ENCODE measurements at regions not wholly inside any gene's neighbourhood (a gene's known extent, or its start where the extent isn't known, plus 50 kb on each side); places are given as distances from the start of the nearest gene placed in this dataset.

DNA sequence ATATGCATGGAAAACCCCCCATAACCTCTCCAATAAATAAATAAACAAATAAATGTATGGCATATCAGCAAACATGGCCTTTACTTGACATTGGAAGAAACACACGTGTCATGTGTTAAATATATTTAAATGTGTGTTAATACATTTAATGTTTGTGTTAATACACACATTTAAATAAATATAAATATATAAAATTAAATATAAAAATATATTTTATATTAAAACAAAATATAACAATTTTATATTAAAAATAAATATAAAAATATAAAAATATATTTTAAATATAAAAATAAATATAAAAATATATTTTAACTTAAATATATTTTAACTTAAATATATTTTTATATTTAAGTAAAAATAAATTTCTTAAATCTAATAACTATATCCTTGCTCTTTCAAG lies 187.6 kb upstream of the CXXC4 start:
- no peak for DNase-seq

DNA sequence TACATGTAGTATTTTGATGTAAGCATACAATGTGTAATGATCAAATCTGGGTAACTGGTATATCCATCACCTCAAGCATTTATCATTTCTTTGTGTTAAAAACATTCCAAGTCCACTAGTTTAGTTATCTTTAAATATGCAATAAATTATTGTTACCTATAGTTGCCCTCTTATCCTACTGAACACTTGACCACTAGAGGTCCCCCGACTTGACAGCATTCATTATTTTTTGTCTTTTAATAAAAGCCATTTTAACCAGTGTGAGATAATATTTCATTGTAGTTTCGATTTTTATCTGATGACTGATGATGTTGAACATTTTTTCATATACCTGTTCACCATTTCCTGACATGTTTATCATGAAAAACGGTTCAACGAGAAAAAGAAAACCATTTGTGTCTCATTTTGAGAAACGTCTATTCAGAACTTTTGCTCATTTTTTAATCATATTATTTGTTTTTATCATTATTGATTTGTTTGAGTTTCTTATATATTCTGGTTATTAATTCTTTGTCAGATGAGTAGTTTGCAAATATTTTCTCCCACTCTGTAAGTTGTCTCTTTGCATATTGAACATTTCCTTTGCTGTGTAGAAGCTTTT lies 199.0 kb upstream of the CXXC4 start:
- no peak for DNase-seq

DNA sequence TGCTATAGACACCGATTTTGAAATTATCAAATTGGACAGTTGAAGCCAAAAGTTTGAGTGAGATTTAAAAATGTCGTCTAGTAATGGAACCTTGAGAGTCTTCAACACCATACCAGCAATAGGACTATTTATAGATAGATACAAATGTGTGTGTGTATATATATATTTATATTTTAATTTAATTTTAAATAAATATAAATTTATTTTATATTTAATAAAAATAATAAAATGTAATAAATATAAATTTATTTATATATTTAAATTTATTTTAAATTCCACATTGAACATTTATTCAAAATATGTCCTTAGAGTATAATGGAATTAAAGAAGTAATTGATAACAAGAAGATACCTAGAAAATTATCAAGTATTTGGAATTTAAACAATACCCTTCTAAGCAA lies 221.9 kb upstream of the CXXC4 start:
- no peak for DNase-seq

DNA sequence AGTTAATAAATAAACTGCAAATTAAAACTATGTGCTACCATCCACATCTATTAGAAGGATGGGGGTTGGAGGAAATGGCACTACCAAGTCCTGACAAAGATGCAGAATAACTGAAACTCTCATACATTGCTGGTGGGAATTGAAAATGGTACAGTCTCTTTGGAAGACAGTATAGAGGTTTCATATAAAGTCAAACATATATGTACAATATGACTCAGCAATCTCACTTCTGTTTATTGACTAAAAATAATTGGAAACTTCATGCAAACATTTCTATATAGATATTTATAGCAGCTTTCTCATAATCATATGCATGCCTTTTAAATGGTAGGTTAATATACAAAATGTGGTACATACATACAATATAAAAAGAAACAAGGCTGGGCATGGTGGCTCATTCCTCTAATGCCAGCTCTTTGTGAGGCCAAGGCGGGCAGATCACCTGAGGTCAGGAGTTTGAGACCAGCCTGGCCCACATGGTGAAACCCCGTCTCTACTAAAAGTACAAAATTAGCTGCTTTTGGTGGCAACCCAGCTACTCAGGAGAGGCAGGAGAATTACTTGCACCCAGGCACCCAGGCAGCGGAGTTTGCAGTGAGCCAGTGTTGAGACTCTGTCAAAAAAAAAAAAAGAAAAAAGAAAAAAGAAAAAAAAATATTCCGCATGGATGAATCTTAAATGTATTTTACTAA lies 225.0 kb upstream of the CXXC4 start:
- no peak for DNase-seq

DNA sequence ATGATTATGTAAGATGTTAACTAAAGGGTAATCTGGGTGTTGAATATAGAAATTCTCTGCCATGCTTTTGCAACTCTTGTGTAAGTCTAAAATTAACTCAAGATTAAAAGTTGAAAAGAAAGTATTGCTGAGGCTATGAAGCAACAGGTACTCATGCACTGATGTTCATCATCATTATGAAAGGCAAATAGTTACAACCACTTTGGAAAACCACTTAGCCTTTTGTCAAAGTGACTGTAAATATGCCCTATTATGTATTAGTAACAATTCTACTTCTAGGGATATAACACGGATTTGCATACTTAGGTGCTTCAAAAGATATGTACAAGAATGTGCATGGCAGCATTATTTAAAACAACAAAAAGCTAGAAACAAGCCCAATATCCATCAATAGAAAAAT lies 227.8 kb upstream of the CXXC4 start:
- no peak for DNase-seq

DNA sequence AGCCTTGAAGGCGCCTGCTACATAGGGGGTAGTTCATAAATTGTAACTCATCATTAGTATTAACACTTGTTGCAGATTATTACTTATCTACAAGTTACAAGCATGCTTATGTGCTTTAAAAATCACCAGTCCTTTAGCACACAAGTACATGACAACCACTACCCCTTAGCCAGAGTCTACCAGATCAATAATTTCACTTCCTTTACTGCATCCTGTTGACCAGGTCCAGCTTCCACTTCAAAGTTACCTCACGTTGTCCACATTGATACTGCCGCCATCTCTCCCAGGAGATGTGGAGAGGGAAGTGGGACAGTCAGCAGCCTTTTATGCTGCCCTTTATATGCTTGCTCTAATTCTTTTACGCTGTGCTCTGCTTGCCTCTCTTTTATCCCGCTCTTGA lies 231.3 kb upstream of the CXXC4 start:
- no peak for DNase-seq

DNA sequence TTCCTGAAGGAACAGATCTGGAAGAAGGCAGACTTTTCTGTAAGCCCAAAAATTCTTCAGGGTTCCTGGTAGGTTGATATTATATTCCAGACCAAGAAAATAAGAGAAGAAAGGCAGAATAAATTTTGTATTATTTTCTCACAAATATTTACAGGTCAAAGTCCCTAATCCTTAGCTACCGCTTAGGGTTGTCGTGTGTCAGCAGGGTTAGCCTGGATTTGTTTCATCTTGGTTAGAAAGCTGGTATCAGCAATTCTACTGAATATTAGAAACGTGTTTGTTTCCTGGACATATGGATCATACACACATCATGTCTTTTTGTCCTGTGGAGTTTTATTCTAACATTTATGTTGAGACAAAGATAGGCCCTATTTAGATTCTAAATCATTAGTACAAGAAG lies 232.9 kb upstream of the CXXC4 start:
- DNase-seq, result no peak

DNA sequence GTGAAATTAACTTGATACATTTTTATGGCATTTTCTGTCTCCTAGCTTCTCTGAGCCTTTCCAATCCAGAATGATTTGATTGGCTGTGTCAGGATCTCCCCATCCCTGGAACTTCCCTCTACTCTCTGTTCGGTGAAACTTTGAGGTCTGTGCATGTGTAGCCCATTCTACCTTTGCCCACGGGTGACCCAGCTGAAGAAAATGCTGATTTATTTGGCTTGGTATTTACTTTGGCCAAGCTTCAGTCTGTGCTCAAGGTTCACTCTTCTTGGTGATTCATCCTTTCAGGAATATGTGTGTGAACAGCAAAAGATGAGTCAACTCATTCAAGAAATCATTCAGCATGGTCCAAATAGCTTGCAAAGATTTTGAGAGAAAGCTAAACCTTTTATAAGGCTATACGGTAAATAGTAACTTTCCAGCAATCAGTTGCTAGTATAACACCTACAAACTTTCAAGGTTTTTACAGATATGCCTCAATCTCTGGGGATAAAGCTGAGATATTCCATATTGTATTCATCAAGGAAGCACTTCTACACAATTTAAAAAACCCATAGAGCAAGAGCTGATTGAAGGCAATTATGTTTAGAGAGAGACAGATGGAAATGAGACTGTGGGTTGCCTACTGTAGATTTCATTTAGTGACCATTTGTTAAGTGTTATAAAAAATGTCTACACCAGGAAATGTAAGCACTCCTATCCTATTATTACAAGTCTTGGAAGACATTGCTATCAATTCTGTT lies 233.9 kb upstream of the CXXC4 start:
- peak; percentile 63 for DNase-seq

DNA sequence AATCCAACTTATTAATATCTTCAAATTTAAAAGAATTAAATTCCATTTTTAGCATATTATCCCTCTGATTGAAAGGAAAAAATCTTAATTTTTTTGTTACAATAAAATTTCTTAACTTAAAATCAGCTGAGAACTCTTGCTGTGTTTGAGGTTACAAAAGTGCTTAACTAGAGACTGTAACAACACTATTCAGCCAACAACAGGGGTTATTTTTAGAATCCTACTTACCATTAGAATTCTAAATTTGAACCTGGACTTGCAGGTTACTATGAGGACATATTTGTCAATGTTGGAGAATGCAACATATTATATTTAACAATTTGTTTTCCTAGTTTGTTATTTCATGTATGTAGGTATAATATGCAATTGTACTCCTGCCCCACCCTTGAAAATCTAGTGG lies 238.1 kb upstream of the CXXC4 start:
- DNase-seq, result no peak

DNA sequence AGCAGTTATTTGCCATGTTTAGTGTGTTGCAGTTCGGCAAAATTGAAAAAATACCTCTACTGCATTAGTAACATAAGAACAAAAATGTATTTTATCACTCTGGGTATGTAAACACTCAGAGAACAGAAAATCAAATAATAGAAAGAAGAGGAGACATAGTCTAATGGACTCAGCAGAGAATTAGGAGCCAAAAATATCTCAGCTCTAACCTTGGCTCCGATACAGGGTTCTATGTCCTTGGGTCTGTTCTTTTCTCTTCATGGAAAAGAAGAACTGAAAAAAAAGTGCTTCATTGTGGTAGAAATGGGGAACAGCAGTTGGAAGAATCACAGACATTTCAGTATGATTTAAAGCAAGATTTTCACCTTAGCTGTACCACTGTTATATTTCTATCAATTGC lies 240.5 kb upstream of the CXXC4 start:
- no peak for DNase-seq

DNA sequence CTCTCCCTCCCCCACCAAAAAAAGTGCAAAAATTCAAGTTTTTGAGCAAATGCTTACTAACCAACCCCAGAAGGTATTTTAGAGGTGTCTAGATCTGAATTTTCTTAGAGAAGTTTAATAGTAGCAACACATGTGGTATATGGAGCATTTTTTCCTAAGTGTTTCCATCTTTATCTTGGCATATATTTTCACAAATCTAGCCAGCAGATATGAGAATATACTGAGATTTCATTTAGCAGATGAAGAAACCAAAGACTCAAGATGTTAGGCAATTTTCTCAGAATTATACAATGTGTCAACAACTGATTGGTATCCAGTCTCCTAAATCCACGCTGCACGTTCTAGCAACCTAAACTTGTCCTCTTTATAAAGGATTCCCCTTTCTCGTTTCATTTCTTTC lies 245.5 kb upstream of the CXXC4 start:
- DNase-seq, result no peak

DNA sequence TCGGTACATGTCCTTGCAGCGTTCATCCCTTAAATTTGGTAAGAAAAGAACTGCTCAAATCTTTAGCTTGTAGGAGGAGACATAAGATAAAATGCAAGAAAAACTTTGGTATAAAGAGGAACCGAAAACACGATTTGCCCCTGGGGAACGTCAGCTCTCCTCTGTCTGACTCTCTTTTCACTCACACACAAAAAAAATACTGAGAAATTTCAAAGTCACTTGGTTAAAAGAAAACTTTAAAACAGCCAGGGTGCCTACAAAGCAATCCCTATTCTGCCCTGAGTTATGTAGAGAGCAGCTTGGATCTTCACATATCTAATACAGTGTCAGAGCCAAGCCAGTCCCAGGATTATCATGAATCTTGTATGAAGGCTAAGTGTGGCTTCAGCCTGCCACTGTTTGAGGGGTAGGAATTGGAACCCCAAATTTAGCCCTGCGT lies 248.5 kb upstream of the CXXC4 start:
- DNase-seq, result no peak

DNA sequence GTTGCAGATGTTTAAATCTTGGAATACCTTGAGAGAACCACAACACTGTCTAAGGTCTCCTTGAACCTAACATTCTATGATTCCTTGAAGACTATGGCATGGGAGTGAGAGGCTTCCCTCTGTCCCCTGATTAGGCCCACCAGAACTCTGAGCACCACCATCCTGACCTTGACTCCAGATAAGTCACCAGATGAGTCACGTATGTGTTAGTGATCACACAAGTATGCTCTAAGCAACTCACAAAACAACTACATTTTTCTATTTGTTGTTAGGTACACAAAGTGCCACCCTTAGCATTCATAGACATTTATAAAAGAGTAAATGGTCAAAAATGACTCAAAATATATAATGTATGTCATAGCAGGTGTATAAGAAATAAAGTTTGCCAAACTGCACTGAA lies 252.9 kb upstream of the CXXC4 start:
- no peak for DNase-seq

DNA sequence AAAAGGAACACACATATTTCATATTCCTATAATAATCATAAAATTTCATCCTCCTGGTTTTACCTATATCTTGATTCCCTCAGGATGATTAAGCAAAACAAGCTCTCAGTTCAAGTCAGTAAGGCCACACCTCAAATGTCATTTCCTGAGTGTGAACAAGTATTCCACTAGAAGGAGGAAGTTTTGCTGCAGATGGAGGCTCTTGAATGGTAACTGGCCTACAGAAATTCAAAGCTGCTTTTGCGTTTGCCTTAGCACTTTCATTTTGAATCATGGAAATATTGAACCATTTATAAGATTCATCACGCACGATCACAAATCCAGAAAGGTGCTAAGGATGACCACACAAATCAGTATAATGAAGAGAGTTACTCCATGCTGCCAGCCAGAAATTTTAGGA lies 254.4 kb upstream of the CXXC4 start:
- DNase-seq, result no peak

DNA sequence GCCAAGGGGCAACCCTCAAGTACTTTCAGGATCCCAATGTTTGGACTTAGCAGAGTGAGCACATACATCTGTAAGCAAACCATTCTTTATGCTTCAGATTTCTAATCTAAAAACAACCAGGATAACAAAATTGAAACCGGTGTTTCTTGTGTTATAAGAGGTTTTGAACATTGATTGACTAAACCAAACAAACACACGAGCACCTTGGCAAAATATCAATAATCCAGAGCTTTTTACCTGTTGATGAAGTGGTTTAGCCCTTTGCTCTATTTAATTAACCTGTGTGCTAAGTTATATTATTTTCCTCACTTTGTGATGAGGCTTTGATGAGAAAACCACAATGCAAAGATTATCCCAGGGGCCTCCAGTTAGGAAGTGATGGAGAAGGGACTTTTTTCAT lies 255.3 kb upstream of the CXXC4 start:
- DNase-seq, result no peak

DNA sequence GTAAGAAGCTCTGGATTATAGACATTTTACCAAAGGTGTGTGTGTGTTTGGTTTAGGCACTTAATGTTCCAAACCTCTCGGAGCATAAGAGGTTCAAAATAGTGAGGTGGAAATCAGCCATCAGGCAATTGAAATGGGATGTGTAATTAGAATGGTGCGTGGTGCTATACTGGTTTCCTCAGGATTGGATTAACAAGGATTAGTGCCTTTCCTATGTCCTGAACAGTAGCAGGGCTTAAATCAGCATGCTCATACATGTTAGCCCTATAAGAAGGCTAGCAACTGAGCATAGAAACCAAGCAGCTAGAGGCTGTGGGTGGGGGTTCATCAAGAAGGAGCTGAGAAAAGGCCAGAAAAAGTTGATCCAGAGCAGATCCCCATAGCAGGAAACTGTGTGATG lies 256.8 kb upstream of the CXXC4 start:
- DNase-seq, result no peak

DNA sequence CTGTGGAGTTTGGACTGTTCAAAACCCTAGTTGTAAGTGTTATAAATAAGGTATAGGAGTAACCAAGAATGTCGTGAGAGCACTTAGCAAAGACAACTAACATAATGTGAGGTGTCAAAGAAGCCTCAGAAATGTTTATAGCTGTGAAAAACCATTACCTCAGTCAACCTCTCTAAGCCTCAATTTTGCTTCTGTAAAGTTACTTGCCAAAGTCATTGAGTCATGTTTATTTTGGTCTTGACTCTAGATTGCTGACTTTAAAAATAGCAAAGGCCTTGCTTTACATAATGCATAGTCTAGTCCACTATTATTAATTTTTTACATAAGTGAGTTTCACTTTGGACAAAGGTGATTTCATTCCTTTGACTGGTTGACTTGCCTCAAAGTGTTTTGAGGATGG lies 257.6 kb upstream of the CXXC4 start:
- no peak for DNase-seq

DNA sequence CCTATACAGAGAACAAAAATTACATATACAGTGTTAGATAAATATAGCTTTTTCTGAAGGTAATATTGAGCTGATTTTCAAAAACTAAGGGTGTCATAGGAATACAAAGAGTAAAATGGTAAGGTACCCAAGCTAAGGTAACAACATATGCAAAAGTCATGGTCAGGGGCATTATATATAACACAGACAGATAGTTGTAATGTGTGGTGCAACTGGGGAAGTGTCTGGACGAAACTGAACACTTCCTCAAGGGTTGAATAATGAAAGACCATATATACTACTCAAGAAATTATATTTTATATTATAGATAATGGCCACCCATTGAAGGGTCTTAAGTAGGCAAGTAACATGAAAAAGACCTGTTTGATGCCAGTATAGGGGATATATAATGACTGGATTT lies 262.1 kb upstream of the CXXC4 start:
- DNase-seq, result no peak

DNA sequence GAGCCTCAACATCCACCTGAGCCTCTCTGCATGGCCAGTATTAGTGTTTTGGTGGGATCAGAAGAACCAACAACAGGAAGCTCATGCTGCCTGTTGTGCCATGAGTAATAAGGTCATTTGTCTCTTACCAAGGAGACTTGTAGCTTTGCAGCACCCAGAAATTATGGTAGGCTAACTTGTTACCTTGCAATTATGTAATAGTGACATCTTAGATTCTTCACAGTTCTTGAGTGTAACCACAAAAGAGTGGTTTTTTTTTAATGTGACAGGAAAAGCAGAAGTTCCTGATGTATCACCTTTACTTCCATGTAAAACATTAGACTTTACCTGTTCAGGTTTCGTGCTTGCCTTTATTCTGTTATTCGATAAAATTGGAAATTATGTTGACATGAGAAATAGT lies 263.9 kb upstream of the CXXC4 start:
- no peak for DNase-seq

DNA sequence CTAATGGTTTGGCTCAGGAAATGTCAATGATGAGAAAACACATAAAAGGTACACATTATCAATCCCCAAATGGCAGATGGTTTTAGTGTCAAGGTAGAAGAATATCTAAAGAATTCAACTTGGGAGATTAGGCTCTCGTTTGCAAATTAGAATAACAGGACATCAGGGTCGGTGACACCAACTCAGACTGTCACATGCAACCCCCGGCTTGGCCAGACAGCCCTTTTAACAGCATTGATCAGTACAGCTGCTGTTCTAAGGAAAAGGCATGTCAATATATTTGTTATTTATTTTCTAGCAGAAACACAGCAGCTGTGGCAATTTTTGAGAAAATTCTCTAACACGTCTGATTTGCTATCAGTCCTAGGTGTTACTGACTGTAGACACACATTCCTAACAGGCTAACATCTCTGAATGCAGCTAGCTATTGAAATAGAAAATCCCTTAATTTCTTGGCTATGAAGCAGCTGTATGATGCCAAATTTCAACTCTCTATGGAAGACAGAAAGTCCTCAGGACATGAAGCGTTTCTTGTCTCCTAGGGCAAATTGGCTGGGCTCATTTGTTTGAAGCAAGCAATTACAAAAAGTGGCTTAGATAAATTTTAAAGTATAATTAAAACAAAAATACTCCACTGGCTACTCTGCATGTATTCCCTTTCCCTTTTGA lies 269.0 kb upstream of the CXXC4 start:
- no peak for DNase-seq

DNA sequence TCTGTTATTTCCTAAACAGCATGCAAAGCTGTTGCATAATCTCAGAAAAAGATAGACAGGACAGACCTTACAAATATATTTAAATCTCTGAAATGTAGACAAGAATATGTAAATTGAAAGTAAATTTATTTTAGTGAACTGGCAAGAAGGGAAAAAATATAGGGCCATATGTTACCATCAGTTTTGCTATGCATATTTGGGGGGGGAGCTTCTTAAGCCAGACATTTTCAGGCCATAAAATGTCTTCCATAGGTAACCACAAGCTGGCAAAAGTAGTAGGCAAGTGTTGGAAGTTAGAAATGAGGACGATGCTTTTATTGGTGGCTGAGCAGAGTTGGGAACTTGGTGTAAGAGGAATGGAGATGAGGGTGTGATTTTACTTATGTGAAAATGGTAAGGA lies 272.0 kb upstream of the CXXC4 start:
- DNase-seq, result no peak

DNA sequence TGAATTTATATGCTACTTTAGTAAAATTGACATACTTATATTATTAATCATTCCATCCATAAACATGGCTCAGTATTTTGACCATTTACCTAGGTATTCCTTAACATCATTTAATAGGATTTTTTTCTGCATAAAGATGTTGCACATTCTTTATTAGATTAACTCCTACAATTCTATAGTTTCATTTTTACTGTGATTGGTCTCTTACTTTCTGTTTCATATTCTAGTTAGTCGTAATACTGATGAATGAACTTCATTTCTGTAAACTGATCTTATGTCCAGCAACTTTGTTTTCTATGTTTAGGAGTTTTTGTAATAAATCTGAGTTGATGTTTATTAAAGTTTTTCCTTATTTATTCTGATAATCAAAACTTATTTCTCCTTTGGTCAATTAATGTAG lies 278.2 kb upstream of the CXXC4 start:
- DNase-seq, result no peak

DNA sequence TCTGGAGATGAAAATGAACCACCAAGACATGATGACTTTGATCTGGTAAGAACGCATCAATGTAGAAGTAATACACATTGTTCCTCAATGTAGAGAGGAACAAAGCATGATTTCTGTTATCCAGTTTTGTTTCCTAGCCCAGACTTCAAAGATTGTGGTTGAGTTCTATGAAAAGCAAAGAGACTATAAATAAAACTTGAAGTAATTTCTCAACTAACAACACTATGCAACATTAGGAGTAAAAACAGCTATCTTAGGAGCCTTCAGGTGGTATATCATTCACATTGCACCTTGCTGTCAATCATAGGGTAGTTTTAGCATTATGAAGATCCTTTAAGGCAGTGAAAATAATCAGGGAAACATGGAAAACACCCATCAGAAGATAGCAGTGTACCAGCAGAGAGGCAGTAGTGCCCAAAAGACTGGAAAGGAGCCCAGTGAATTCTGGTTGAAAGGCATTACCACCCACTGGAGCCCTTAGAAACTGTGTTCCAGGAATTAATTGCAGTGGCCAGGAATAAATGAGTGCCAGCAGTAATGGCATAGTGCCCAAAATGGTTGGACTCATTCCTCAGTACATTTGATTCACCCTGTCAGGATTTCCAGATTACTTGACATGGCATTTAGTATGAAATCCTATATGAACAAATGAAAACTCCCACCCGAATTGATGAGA lies 300.7 kb upstream of the CXXC4 start:
- DNase-seq, result no peak

Data from fibroblast of skin of right quadriceps (primary cell).